HG03060 (cell line): ENCODE measurements at regions not wholly inside any gene's neighbourhood (a gene's known extent, or its start where the extent isn't known, plus 50 kb on each side); places are given as distances from the start of the nearest gene placed in this dataset.
A peak's percentile ranks its signal among the peaks of the same experiment; 100 is the strongest.

ENCODE experiments used
- ATAC-seq: cut with Tn5 transposase; IDR thresholded peaks from one replicate; pipeline ENCODE4 v1.9.1; 2021; ENCODE audit warnings: low read depth, moderate number of reproducible peaks; ENCODE audit not compliant: unreplicated experiment

GRCh38 chr14:49527221-49527620 lies 59.0 kb downstream of the RPS29 start:
- ATAC-seq: no peak

GRCh38 chr14:49526101-49526500 lies 60.1 kb downstream of the RPS29 start:
- ATAC-seq: no peak

GRCh38 chr14:49516286-49516685 lies 69.9 kb downstream of the RPS29 start:
- ATAC-seq: no peak

- ATAC-seq: no peak
Measured at GRCh38 chr14:49512571-49512970, 73.6 kb downstream of the RPS29 start.

GRCh38 chr14:49512147-49512551 lies 74.0 kb downstream of the RPS29 start:
- no peak for ATAC-seq

DNA sequence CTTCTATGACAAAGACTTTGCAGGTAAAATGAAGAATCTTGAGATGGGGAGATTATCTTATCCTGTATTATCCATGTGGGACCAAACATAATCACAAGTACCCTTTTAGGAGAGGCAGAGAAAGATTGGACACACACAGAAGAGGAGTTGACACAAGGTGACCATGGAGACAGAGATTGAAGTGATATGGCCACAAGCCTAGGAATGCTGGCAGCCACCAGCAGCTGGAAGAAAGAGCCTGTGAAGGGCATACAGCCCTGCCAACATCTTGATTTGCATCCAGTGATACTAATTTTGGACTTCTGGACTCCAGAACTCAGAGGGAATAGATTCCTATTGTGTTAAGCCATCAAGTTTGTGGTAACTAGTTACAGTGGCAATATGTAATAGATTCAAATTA lies 78.1 kb downstream of the RPS29 start:
- ATAC-seq: no peak

DNA sequence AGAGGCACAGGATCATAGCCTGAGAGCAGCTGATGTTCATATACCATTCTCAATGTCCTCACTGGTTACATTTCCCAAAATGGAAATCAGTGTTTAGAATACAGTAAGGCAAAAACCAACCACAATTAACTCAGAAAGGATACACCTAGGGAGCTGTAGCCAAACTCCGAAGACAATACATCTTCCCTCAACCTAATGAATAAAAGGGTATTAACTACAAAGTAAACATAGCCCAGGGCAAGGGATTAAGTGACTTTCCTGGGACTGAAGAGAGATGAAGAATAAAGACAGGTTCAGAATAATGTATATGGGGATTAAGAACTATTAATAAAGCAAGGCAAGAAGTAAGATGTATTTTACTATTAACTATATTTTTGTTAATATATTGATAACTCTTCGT lies 79.5 kb downstream of the RPS29 start:
- ATAC-seq: no peak

DNA sequence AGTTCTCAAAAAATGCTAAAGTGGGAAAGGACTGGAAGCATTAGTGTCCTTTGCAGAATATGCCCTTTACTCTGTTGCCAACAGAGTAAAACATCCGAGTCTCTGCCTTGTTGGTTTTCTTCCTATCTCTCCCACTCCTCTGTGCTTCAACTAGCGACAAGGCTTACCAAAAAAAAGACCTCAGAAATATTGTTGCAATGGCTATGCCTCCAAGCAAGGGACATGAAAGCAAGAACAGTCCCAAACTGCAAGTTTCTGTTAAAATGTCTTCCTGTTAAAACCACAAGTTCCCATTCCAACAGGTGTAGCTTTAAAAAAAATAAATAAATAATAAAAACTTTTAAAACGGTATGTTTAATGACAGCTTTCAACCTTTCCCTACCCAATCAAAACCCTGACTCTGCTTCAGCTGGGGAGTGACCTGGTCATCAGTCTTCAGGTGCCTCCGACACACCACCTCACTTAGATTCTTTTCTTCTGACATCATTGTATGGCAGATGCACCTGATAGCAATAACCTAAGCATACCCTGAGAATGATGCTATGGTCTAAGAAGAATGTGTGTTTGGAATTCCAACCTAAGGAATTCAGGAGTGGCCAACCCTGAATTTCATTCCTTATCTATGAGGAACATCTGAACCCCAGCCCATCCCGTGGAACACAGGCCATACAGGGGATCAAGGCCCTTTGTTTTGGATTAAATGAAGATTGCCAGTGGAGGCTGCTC lies 81.0 kb downstream of the RPS29 start:
- no peak for ATAC-seq

DNA sequence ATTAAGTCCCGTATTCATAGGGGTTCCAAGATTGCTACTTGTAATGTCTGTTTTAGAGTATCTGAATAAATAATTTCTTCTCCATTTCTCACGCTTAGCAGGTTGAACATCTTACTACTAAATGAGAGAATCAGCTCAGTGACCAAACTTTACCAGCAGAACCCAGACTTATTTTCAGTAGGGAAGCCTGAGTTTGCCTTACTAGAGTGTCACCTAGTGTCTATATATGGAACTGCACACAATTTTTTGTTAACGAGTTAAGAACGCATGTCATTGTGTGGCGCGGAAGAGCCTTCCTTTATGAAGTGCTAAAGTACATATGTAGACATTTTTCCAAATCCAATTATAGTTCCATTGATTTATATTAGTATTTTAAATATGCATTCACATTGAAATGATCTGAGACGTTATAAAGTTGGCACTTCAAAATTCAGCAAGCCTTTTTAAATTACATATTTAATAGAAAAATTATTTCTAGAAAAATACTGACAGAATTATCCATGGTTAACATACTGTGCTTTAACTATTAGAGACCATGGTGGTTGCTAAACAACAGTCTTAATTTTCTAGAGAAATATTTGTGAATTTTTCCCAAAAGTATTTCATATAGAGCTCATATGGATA lies 88.3 kb downstream of the RPS29 start:
- no peak for ATAC-seq

- no peak for ATAC-seq
Measured at GRCh38 chr14:49497267-49497666, 88.9 kb downstream of the RPS29 start.

DNA sequence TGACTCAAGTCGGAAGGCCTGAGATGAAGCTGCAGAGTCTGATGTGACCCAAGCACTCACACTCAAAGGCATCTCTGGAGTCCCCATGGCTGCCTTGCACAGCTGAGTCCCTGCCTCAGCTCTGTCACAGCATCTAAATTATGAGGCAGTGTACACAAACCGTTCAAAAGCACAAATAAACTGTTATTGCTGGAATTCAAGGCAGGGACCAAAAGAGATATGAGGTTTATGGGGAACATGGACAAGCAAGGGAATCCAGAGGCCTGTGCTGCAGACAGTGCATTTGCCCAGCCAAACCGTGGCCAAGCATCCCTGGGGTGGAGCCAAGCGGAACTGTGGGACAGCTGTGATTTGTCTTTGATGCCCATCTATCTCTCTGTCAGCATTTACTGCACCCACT lies 91.3 kb downstream of the RPS29 start:
- no peak for ATAC-seq

DNA sequence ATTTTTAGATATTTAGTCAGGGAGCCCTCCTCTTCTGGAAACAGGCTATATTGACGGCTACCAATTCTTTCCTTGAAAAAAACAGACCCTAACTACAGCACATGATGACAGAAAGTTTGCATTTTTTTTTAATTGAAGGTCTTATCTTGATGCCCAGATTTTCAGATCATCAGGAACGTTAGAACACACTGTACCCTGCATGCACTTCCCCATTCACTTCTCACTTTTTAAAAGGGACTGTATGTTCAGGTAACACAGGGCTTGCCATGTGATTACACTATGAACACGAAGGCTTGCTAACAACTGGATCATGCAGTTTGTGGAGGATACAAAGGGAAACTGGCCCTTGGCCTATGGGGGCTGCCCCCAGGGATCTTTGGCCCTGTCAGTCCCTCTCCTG lies 92.6 kb downstream of the RPS29 start:
- no peak for ATAC-seq

DNA sequence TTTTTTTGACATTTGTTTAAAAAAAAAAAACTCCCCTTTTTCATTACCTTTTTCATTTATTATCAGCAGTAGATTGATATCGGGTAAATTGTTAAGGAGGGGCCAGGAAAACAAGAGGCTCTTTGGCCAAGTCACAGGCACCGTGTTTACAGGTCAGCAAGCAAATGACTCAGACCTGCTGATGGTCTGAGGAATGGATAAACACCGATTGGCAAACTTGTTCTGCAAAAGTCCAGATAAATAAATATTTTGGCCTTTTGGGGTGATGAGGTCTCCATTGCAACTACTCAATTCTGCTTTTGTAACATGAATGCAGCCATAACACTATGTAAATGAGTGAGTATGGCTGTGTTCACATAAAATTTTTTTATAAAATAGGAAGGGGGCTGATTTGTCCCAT lies 94.0 kb downstream of the RPS29 start:
- no peak for ATAC-seq

- no peak for ATAC-seq
Measured at GRCh38 chr14:49489341-49489740, 96.8 kb downstream of the RPS29 start.

- no peak for ATAC-seq
Measured at GRCh38 chr14:49487238-49487637, 98.9 kb downstream of the RPS29 start.

GRCh38 chr14:49485290-49485689 lies 100.9 kb downstream of the RPS29 start:
- ATAC-seq: no peak

- no peak for ATAC-seq
Measured at GRCh38 chr14:49484180-49484579, 102.0 kb downstream of the RPS29 start.

- ATAC-seq: peak; percentile 51
Measured at GRCh38 chr14:49483268-49483667, 102.9 kb downstream of the RPS29 start.

DNA sequence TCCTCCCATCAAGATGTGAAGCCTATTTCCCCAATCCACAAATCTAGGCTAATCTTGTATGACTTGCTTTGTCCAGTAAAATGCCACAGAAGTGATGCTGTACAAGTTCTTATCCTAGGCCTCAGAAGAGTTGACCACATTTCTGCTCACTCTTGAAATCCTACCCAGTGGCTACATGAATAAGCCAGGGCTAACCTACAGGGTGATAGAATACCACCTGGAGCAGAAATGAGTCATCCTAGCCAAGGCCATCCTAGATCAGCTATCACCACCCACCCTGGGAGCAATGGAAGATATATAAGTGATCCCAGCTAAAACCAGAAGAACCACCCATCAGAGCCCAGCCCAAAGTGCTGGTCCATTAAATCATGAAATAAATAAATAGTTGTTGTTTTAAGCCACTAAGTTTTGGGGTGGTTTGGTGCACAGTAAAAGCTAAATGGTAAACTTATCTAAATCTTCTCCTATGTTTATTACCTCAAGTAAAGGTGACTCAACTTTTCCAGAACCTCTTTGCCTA lies 105.1 kb downstream of the RPS29 start:
- no peak for ATAC-seq

GRCh38 chr14:49480053-49480760 lies 106.0 kb downstream of the RPS29 start:
- no peak for ATAC-seq

GRCh38 chr14:49479432-49479831 lies 106.7 kb downstream of the RPS29 start:
- no peak for ATAC-seq

DNA sequence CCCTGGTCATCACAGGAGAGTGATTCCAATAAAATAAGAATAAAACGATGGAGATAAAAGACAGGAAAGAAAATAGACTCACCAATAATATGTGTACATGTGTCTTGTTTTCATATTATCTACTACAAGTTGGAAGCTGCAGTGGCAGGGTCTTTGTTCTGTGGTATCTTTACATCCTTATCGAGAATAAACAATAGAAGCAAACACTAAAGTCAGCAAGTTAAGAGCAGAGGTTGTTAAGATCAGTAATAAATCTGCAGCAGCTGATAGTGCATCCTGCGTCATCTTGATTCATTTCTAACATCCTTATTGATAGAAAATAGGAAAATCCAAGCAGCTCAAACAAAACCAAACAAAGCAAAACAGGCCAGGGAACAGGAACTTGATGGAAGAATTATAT lies 107.4 kb downstream of the RPS29 start:
- ATAC-seq: no peak
